ENCODE measurements at regions not wholly inside any gene's neighbourhood (a gene's known extent, or its start where the extent isn't known, plus 50 kb on each side); places are given as distances from the start of the nearest gene placed in this dataset.

GRCh38 chr9:99282406-99282805 is 60.3 kb downstream of the SEC61B start:
- no peak for DNase-seq (ENCODE audit: low read depth, low spot score)
- H3K4me3 ChIP-seq (ENCODE audit: low read length): no peak overlapping the region

DNA sequence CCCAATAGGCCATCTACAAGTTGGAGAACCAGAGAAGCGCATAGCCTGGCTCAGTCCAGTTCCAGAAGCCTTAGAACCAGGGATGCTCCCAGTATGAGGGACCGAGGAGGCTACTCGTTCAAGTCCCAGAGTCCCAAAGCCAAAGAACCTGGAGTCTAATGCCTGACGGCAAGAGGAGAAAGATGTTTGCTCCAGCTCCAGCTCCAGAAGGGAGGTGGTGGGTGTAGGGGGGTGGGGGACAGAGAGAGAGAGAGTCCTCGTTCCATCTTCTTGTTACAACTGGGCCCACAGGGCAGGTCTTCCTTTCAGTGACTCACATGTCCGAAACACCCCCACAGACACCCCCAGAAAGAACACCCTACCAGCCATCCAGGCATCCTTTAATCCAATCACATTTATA is 63.9 kb downstream of the SEC61B start:
- DNase-seq (ENCODE audit: low read depth, low spot score): no peak
- H3K4me3 ChIP-seq (ENCODE audit: low read length): no peak overlapping the region

- no peak overlapping the region for H3K4me3 ChIP-seq (ENCODE audit: low read length)
- DNase-seq (ENCODE audit: low read depth, low spot score): no peak
Observed at GRCh38 chr9:99286536-99286935, 64.5 kb downstream of the SEC61B start.

GRCh38 chr9:99287641-99288040 is 65.6 kb downstream of the SEC61B start:
- no peak for DNase-seq (ENCODE audit: low read depth, low spot score)
- H3K4me3 ChIP-seq (ENCODE audit: low read length): no peak overlapping the region

DNA sequence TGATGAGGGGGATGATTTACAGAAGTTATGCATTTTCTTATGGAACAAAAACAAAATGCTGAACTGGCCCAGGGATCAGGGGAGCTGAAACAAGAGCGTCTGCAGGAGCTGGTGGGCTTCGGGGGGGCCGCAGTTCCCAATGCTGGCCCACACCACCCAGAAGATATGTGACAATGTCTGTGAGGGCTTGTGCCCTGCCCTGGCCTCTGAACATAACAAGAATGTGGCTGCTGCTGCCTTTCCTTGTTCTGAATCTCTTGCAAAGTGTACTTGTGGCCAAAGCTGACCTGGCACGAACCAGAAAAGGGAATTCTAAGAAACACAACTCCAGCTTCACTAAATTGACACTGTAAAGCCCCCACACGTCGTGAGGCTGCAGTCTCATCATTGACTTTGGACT is 66.7 kb downstream of the SEC61B start:
- DNase-seq (ENCODE audit: low read depth, low spot score): no peak
- no peak overlapping the region for H3K4me3 ChIP-seq (ENCODE audit: low read length)

- DNase-seq (ENCODE audit: low read depth, low spot score): peak; percentile 8
- H3K4me3 ChIP-seq (ENCODE audit: low read length): no peak overlapping the region
Observed at GRCh38 chr9:99294850-99295461, 72.9 kb downstream of the SEC61B start.

DNA sequence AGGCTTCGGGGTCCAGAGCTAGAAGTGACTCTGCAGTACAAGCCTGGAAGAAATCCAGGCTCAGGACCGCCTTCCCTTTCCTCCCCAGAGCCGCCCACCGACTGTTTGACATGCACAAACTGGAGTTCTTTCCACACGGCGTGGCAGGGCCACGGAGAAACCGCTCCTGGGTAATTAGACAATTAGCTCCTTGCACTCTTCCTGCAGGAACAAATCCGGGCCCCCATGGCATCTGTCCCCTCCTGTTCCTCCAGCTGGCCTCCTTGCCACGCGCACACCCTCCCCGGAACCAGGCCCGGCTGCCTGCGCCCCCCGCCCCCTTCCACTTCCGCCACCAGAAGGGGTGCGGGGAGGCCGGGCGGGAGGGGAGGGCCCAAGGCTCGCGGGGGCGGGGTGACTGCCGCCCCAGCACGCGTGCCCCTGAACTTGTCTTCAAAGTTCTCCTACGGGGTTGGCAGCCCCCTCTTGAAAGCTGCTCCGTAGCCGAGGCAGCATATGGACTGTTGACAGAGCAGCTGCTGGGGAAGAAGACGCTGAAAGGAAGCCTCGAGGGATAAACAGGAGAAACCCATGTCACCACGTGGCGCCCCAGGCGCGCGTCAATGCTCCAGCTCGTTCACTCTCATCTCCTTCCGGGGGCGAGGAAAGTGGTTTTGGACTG is 74.3 kb downstream of the SEC61B start:
- H3K4me3 ChIP-seq (ENCODE audit: low read length): no peak overlapping the region
- DNase-seq (ENCODE audit: low read depth, low spot score): no peak

- no peak overlapping the region for H3K4me3 ChIP-seq (ENCODE audit: low read length)
- DNase-seq (ENCODE audit: low read depth, low spot score): no peak
Observed at GRCh38 chr9:99298614-99299013, 76.5 kb downstream of the SEC61B start.

DNA sequence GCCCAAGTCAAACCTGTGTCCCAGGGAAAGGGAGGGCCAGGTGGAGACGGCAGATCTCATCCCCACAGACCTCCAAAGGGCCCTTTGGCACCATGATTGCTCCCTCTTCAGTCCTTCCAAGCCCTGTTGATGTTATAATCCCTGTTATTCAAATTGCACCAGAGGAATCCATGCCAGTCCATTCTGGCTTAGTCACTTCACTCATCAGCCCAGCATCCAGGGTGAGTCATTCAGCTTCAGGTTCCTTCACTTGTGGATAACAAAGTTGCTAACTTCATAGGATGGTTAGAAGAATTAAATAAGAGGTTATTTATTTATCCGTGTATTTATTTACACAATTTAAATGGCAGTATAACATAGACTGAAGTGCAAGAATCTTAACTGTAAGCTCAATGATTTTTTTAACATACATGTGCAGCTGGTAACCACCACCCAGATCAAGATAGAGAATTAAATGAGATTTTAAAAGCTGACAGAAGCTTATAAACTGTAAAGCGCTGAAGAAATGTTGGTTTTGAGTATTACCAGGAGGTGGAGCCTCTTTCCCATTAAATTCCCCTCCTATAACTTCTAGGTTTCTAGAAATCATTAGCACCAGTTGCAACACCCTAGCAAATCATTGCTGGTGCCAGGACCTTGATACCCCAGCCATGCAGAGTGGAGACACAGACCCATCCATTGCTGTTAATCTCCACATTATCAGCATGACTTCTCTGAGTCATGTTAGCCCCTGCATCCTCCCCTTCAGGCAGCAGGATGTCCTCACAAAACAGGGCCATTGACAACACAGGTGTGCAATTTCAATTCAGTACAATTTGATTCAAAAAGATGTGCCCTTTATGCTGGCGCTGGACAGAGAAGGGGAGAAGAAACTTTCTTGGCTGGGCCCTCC is 77.4 kb downstream of the SEC61B start:
- DNase-seq (ENCODE audit: low read depth, low spot score): peak; percentile 9

DNA sequence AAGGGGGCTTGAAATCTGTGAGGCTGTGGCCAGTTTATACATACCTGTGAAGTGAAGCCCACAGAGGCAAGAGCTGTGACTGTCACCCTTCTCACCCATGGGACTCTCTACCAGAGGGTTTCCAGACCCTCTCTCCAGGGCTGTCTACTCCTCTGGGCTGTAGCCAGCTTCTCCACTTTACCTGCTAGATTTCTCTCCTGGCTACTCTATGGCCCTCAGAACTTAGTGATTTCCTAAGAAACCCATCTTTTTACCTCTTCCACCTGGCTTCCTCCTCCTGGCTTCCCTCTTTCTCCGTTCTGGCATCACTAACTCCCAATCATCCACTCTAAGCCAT is 78.0 kb downstream of the SEC61B start:
- DNase-seq (ENCODE audit: low read depth, low spot score): no peak
- no peak overlapping the region for H3K4me3 ChIP-seq (ENCODE audit: low read length)

More for the DNA sequence above, 77.4 kb downstream of the SEC61B start:
- H3K4me3 ChIP-seq (ENCODE audit: low read length): no peak overlapping the region

DNA sequence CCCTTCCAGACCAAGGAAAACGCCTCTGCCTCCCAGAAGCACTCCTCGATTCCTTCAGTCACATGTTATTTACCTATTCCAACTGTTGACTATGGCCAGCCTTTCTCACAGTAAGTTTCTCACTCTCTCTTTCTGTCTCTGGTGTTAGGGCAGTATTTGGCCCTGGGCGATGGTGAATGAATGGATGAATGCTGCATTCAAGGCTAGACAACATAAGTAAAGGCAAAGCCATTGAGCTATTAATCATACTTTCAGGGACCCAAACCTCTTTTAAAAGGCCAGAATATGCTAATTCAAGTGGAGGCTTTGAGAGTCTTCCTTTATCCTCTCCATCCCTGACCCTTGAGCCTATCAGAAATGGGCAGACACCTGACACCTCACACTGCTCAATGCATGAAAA is 78.5 kb downstream of the SEC61B start:
- DNase-seq (ENCODE audit: low read depth, low spot score): no peak
- no peak overlapping the region for H3K4me3 ChIP-seq (ENCODE audit: low read length)

GRCh38 chr9:99303177-99303576 is 81.1 kb downstream of the SEC61B start:
- H3K4me3 ChIP-seq (ENCODE audit: low read length): no peak overlapping the region
- DNase-seq (ENCODE audit: low read depth, low spot score): no peak

- DNase-seq (ENCODE audit: low read depth, low spot score): no peak
- H3K4me3 ChIP-seq (ENCODE audit: low read length): no peak overlapping the region
Observed at GRCh38 chr9:99305124-99305523, 83.0 kb downstream of the SEC61B start.

DNA sequence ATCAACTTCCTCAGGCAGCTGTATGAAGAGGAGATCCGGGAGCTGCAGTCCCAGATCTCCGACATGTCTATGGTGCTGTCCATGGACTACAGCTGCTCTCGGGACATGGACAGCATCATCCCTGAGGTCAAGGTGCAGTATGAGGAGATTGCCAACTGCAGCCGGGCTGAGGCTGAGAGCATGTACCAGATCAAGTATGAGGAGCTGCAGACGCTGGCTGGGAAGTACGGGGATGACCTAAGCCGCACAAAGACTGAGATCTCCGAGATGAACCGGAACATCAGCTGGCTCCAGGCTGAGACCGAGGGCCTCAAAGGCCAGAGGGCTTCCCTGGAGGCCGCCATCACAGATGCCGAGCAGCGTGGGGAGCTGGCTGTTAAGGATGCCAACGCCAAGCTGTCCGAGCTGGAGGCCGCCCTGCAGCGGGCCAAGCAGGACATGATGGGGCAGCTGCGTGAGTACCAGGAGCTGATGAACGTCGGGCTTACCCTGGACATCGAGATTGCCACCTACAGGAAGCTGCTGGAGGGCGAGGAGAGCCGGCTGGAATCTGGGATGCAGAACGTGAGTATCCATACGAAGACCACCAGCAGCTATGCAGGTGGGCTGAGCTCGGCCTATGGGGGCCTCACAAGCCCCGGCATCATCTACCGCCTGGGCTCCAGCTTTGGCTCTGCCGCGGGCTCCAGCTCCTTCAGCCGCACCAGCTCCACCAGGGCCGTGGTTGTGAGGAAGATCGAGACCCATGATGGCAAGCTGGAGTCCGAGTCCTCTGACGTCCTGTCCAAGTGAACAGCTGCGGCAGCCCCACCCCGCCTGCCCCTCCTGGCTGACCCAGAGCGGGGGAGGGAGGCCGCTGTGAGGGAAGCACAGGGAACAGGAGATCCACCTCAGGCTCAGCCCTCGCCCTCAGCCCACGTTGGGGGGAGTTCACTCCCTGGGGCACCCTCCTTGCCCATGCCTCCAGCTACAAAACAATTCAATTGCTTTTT is 84.0 kb downstream of the SEC61B start:
- DNase-seq (ENCODE audit: low read depth, low spot score): no peak
- no peak overlapping the region for H3K4me3 ChIP-seq (ENCODE audit: low read length)

DNA sequence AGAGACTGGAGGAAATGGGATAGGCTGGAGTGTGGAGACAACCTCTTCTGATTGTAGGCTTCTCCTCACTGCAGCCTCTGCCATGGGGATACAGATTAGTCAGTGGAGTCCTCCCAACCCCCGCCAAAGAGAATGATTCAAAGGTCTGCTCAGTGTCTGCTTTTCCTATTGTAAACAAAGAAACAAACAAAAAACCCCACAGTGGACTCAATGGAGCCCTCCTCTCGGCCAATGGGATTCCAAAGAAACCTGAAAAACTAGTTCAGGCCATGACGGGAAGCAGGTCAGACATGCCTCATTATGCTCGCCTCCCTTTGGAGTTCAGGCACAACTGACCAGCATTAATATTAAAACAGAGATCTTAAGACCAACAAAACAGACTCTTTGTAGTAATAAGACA is 85.8 kb downstream of the SEC61B start:
- DNase-seq (ENCODE audit: low read depth, low spot score): no peak
- no peak overlapping the region for H3K4me3 ChIP-seq (ENCODE audit: low read length)

DNA sequence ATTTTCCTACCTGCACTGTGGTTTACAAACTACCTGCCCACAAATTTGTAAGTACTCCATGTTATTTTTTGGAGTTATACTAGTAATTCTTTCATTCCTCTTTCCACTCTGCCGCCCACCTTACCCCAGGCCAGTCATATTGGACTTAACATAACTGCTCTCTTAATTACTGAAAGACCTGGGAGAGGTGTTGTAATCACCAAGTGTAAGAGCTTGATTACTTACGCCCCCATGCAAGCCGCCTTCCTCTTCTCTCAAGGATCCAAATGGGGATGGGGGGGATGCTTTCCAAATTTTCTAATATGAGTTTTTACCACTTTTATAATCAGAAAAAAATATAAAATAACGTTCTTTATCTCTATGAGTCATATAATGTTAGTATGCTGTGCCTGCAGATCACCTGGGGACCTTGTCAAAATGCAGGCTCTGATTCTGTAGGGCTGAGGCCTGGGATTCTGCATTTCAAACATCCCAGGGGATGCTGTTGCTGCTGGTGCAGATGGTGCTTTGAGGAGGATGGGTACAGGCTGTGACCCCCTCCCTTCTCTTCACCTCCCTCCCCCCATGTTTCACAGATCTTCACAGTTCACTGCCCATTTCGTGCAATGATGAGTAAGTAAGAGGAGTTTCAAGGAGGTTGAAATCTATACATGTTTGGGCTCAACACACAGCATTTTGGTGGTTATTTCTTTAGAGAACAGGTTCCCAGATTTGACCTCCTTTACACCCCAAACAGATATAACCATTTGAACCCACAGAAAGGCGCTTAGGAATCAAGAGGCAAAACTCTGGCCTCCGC is 87.3 kb downstream of the SEC61B start:
- DNase-seq (ENCODE audit: low read depth, low spot score): no peak
- no peak overlapping the region for H3K4me3 ChIP-seq (ENCODE audit: low read length)

DNA sequence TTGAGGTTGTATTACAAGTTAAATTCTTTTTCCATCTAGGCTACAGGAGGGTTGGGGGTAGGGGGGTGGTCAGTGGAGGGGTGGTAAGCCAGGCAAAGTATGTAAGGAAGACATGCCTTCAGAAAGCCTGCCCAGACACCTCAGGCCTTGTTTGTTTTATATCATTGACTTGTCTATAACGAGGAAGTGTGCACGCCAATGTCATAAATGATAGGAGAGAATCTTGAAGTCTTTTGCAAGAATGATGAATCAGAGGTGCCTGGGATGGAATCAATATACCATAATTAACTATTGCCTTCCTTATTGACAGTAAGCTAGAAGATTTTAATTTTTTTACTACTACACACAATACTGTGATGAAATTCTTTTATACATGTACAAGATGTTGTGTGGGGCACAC is 90.7 kb downstream of the SEC61B start:
- no peak for DNase-seq (ENCODE audit: low read depth, low spot score)
- H3K4me3 ChIP-seq (ENCODE audit: low read length): no peak overlapping the region

- no peak overlapping the region for H3K4me3 ChIP-seq (ENCODE audit: low read length)
- DNase-seq (ENCODE audit: low read depth, low spot score): no peak
Observed at GRCh38 chr9:99319048-99319447, 97.0 kb downstream of the SEC61B start.
